ENCODE measurements at regions not wholly inside any gene's neighbourhood (a gene's known extent, or its start where the extent isn't known, plus 50 kb on each side); places are given as distances from the start of the nearest gene placed in this dataset.

DNA sequence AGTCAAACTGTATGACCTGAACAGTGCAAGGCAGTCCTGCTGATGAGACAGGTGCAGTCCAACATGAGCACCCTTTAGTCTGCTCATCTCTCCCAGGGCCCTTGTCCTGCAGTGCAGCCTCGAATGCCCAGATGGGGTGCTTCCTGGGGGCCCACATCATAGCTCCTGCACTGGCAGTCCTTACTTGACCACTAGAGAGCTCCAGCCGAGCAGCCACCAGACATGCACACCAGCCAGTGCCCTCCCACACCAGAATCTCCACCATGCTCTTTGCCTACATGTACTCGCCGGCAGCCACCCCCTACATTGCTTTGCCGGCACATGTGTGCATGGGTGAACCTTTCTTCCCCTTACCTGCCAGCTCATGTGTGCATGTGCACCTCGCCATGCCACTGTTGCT, 188.8 kb upstream of the GULP1 start:
- no peaks in the 10 kb centered on the region for H3K27me3 ChIP-seq (ENCODE audit: control insufficient read depth in 3 of 3, insufficient read depth in 3 of 3, low read length in 2 of 3)
- TF ChIP-seq, protein P1, sequence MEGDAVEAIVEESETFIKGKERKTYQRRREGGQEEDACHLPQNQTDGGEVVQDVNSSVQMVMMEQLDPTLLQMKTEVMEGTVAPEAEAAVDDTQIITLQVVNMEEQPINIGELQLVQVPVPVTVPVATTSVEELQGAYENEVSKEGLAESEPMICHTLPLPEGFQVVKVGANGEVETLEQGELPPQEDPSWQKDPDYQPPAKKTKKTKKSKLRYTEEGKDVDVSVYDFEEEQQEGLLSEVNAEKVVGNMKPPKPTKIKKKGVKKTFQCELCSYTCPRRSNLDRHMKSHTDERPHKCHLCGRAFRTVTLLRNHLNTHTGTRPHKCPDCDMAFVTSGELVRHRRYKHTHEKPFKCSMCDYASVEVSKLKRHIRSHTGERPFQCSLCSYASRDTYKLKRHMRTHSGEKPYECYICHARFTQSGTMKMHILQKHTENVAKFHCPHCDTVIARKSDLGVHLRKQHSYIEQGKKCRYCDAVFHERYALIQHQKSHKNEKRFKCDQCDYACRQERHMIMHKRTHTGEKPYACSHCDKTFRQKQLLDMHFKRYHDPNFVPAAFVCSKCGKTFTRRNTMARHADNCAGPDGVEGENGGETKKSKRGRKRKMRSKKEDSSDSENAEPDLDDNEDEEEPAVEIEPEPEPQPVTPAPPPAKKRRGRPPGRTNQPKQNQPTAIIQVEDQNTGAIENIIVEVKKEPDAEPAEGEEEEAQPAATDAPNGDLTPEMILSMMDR (IDR thresholded peaks at IDR 0.05; ENCODE audit: control extremely low read depth, extremely low read depth) = no peak
- H3K9ac ChIP-seq (ENCODE audit: insufficient read depth in 1 of 2, low read length in 2 of 2) = no peak overlapping the region
- DNase-seq (no peak), ATAC-seq (ENCODE audit: insufficient read depth, low FRiP score) (no peak)
- H3K36me3 ChIP-seq (ENCODE audit: control insufficient read depth in 4 of 4, insufficient read depth in 4 of 4, low read length in 4 of 4) = no peaks in the 10 kb centered on the region
- H3K27ac ChIP-seq (ENCODE audit: low read depth in 1 of 2, low read length in 1 of 2) = no peak overlapping the region
- 78 to 82% methylated on average over 6 of the region's 6 CpGs for WGBS, 2 donors
- peaks cover 0 to 4% (median 2%) of the 10 kb centered on the region in 4 donors for H3K9me3 ChIP-seq (ENCODE audit: control insufficient read depth in 4 of 4, insufficient read depth in 3 of 4, low read length in 3 of 4)
- H3K4me1 ChIP-seq (ENCODE audit: control insufficient read depth in 5 of 5, insufficient read depth in 5 of 5, low read length in 5 of 5) = peaks cover 0 to 4% (median 0%) of the 10 kb centered on the region in 5 donors
- H3K4me3 ChIP-seq = no peak overlapping the region

DNA sequence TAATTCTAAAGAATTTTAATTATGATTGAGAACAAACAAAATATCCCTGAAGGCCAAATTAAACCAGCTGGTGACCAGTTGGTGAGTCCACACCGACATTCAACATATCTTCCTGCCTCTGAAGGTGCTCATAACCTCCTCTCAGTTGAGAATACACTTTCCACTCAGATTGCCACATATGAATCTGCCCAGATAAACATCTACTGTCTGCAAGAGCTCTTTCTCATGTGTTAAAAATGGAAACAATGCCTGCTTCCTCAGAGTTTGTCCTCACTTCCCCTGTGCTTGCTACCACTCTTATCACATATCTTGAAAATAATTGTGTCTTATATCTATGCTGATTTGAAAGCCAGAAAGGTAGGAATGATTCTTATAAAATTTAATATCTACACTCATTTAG, 177.7 kb upstream of the GULP1 start:
- Histone ChIP-seq H3K9me3 (ENCODE audit: control insufficient read depth in 4 of 4, insufficient read depth in 3 of 4, low read length in 3 of 4) (no peaks in the 10 kb centered on the region), H3K27ac (ENCODE audit: low read depth in 1 of 2, low read length in 1 of 2) (no peak overlapping the region), H3K27me3 (ENCODE audit: control insufficient read depth in 3 of 3, insufficient read depth in 3 of 3, low read length in 2 of 3) (no peaks in the 10 kb centered on the region), H3K9ac (ENCODE audit: insufficient read depth in 1 of 2, low read length in 2 of 2) (no peak overlapping the region), H3K4me3 (no peak overlapping the region), H3K4me1 (ENCODE audit: control insufficient read depth in 5 of 5, insufficient read depth in 5 of 5, low read length in 5 of 5) (peaks cover 0 to 5% (median 0%) of the 10 kb centered on the region in 5 donors), H3K36me3 (ENCODE audit: control insufficient read depth in 4 of 4, insufficient read depth in 4 of 4, low read length in 4 of 4) (no peaks in the 10 kb centered on the region)
- no peak for DNase-seq
- 44 to 48% methylated on average over 1 of the region's 1 CpG for WGBS, 2 donors
- no peak for ATAC-seq (ENCODE audit: insufficient read depth, low FRiP score)
- TF ChIP-seq, protein P1 (IDR thresholded peaks at IDR 0.05; ENCODE audit: control extremely low read depth, extremely low read depth) = no peak

DNA sequence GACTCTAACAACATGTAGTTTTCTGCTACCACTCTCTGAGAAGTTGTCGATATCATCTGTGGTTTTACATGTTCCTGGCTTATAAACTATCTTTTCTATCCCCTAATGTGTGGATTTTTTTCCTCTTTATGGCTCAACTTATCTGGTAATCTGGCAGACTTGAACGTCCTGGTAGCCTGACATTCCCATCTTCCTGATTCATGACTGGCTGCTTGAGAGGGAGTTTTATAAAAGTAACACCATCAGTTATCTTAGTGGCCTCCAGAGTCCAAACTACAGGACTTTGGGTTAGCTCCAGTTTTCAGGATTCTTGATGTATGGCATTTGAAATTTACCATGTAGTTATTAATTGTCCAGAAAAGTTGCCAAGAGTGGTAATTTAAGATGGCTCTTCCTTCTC, 174.0 kb upstream of the GULP1 start:
- WGBS, 2 donors = 61 to 64% methylated on average over 2 of the region's 2 CpGs
- no peak for ATAC-seq (ENCODE audit: insufficient read depth, low FRiP score)

More for the DNA sequence above, 174.0 kb upstream of the GULP1 start:
- H3K36me3 ChIP-seq (ENCODE audit: control insufficient read depth in 4 of 4, insufficient read depth in 4 of 4, low read length in 4 of 4) = no peaks in the 10 kb centered on the region
- DNase-seq = no peak
- TF ChIP-seq, protein P1 (IDR thresholded peaks at IDR 0.05; ENCODE audit: control extremely low read depth, extremely low read depth) = no peak
- H3K4me3 ChIP-seq = no peak overlapping the region
- H3K27me3 ChIP-seq (ENCODE audit: control insufficient read depth in 3 of 3, insufficient read depth in 3 of 3, low read length in 2 of 3) = no peaks in the 10 kb centered on the region
- H3K9me3 ChIP-seq (ENCODE audit: control insufficient read depth in 4 of 4, insufficient read depth in 3 of 4, low read length in 3 of 4) = no peaks in the 10 kb centered on the region
- peaks cover 0 to 7% (median 0%) of the 10 kb centered on the region in 5 donors for H3K4me1 ChIP-seq (ENCODE audit: control insufficient read depth in 5 of 5, insufficient read depth in 5 of 5, low read length in 5 of 5)
- H3K27ac ChIP-seq (ENCODE audit: low read depth in 1 of 2, low read length in 1 of 2) = no peak overlapping the region
- H3K9ac ChIP-seq (ENCODE audit: insufficient read depth in 1 of 2, low read length in 2 of 2) = no peak overlapping the region

All from lung (tissue), 11 donors.